Brain pericyte (primary cell): ENCODE measurements at regions not wholly inside any gene's neighbourhood (a gene's known extent, or its start where the extent isn't known, plus 50 kb on each side); places are given as distances from the start of the nearest gene placed in this dataset.

ENCODE experiments used
- DNase-seq: peaks from one replicate; pipeline ENCODE4 v3.0.0-alpha.2; 2012; ENCODE audit warnings: low read depth, low spot score

DNA sequence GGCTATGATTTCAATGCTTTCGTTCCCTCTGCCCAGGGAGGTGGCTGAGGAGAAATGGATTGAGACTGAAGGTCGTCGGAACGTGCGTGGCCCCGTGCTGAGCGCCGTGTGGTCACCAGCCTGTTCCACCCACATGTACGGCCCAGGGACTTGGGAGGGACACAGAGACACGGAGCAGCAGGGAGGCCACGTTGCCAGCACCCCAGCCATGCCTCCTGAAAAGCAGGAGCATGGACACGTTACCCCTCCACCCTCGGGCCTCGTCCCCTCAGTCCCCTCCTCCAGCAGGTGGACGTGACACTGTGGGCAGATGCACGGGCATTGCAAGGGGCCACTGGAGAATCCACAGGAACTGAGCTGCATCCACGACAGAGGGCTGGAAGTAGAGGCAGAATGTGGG lies 133.1 kb upstream of the CST7 start:
- no peak for DNase-seq

DNA sequence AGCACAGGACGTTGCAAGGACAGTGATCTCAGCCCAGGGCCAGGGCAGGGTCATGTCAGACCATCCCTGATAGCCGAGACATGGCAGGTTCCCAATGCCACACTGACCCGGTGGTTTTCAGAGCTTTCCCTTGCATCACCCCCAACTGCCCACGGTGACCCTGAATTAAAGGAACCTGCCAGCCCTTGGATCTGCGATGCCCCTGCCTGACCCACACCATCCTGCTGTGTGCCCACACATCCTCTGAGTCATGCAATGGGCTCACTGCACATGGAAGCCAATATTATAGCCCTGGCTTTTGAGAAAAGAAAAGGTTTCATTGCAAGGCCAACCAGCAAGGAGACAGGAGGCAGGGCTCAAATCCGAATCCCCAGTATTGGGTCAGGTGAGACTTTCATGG lies 132.6 kb upstream of the CST7 start:
- no peak for DNase-seq

DNA sequence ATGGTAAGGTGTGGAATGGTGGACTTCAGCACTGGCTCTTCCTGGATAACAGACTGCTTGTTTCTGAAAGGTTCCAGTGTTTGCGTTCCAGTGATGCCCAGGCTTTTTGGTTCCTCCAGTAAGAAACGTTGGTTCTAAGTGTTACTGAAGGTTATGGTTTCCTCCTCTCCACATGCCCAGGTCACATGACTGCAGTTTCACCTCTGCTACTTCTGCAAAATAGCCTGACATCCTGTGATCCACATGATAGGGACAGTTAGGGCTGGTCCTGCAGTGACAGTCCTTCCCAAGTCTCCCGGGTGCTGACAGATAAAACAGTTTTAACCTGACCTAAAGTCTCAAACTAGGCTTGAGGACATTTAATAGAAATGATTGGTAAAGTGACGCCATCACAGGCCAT lies 132.2 kb upstream of the CST7 start:
- no peak for DNase-seq

DNA sequence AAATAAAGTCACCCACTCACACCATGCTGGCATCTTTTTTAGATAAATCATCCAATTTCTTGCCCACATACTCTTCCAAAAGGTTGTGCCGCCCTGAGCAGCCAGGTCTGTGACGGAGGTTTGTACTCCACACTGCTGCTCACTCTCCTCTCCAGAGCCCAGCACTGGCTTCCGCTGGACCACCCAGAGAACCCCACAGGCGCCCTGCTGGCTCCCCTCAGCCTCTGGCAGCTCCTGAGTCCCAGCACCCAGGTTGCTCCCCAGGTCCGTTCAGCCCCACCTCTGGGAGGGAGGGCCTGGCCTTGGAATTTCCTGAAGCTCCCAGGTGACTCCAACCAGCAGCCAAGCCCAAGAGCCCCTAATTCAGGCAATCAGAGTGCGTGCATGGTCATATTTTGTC lies 131.7 kb upstream of the CST7 start:
- no peak for DNase-seq

DNA sequence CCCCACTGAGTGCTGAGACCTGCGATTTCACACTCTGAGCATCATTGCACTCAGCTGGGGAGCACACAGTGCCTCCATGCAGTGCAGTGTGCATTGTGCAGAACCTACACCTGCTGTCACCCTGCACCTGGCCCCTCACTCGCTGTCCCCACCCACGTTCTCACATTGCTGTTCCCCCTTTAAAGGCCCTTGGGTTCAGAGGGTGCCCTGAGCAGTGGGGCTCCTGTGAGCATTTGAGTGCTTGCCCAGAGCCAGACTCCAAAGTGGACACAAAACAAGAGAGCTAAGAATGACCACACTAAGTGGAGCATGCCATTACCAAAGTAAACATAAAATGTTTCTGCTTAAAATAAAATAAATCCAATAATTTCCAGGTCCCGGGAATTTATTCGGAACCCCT lies 131.0 kb upstream of the CST7 start:
- no peak for DNase-seq

DNA sequence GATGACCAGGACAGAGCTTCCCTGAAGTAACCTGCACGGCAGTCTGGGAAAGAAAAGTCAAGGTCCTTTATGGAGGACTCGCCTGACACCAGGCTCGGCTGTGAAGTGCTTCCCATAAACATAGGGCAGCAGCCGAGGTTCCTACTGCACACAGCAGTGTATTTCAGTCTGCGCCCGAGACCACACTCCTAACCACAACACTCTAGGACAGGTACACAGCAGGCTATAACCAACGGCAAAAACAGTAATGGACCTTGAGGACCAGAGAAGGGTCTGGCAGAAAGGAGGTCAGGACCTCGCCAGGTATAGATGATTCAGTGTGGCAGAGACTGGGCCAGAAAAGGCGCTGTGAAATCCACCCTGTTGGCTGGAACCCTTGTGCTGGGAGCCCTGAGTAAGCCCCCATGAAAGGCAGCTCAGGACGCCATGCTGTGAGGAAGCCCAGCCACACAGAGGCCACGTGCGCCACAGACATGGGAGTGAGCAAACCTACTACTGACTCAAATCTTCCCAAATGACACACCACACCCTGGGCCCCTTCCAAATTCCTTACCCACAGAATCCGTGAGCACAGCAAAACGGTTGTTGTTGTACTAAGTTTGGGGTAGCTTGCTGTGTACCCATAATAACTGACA lies 129.6 kb upstream of the CST7 start:
- no peak for DNase-seq

DNA sequence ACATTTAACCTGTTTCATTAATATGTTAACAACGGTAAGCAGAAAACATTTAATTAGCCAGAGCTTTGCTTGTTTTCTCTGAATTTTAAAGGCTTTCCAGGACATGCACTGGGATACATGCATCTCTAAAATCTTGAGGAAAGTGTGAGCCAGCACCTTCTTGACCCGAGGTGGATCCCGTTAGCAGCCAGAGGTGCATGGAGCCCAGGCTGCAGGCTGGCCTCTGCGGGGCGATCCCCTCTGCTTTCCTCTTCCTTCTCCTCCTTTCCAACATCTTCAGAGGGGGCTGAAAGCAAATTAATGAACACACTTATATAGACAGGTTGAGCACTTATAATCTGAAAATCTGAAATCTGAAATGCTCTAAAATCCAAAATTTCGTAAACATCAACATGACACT lies 128.7 kb upstream of the CST7 start:
- DNase-seq: no peak

DNA sequence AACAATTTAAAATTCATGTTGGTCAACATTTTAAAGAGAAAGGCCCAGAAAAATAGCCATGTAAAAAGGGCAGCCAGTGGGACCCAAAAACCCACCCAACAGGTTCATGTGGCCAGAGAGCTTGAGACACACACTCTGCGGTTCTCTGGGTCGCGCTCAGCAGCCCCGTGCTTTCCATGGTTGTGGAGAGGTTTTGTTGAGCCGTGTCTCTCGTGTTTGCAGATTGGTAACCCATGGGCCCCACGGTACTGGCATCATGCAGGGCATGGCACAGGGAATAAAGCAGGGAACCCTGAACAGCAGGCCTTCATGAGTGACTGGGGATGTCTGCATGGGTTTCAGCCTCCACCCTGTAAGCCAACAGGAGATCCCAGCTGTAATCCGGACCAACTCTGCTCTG lies 127.7 kb upstream of the CST7 start:
- DNase-seq: no peak

DNA sequence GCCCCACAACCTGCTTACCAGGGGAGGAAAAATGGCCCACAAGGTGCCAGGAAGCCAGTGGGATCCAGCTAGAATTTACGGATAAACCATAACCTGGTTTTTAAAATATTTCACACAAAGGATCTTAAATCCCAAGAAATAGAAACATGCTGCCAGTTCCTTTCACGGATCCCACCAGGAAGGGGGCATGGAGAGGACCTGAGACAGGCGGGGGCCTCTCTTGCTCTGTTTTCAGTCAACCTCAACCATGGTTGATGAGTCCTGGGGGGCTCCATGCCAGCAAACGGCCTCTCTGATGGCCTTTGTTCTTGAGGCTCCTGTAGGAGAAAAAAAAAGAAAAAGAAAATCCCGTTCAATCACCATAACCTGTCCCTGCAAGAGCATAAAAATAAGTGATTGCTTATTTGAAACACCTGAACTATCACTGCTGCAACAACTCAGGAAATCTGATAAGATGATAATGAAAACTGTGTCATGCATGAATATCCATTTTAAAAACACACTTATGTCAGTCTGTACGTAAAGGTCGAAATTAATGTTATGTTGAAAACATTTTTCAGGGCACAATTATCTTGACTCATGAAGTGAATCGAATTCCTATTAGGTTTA lies 125.8 kb upstream of the CST7 start:
- no peak for DNase-seq

DNA sequence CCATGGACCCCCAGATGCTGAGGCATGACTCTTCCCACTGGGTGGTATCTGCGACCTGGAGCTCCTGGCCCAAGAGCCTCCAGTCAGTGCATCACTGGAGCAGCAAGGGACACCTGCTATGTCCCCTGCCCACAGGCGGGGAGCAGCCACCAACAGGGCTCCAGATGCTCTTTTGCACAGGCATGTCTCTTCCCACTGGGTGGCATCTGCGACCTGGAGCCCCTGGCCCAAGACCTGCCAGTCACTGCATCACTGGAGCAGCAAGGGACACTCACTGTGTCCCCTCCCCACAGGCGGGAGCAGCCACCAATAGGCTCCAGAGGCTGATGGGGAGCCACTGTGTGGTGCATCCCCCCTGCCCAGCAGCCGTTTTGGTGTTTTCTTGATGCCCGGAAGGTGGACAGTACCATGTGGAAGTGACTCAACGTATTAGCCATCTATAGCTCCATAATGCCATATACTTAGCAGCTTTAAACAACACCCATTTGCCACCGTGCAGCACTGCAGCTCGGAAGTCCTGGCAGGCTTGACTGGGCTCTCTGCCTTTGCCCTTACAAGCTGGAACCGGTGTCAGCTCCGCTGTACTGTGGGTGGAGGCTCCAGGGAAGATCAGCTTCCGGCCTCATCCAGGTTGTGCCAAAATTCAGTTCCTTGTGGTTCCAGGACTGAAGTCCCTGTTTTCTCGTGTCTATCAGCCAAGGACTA lies 124.9 kb upstream of the CST7 start:
- DNase-seq: no peak

DNA sequence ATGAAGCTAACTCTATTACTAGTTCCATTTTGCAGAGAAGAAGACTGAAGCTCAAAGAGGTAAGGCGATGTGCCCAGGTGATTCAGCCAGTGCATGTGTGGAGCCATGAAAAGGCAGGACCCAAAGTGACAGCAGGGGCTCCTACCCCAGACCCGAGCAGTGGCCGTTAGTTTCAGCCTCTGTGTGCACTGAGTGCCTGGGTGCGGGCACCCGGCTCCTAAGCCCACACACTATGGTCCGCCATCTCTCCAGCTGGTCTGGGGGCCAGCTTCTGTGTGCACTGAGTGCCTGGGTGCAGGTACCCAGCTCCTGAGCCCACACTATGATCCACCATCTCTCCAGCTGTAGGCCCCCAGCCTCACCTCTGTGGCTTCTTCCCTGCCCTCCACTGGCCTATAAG lies 123.5 kb upstream of the CST7 start:
- no peak for DNase-seq

DNA sequence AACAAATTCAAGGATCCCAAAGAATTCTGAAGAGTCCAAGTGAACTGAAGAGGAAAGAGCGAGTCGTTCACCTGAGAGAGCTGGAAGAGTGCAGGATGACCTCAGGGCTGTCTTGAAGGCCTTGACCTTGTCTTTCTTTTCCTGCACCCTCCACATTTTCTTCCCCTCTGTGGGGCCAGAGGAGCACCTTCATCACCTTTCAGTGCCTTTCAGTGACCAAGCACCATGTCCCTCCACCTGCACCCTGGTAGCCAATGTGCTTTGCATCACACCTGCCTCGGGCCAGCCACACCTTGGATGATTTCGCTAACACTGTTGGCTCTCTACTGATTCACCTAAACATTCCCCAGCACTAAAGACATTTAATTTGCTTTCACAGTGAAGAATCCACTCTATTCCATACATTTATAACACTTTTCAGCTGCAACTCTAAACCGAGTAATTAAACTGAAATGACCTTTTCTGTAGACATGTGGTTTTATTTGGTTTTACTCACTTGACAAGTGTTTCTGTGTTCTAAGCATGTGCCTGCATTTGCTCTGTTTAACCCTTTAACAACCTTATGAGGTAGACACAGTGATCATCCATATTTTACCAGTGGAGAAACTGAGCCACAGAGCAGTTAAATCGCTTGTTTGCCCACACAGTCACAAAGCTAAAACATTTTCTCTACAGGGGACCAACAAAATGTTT lies 121.3 kb upstream of the CST7 start:
- no peak for DNase-seq

DNA sequence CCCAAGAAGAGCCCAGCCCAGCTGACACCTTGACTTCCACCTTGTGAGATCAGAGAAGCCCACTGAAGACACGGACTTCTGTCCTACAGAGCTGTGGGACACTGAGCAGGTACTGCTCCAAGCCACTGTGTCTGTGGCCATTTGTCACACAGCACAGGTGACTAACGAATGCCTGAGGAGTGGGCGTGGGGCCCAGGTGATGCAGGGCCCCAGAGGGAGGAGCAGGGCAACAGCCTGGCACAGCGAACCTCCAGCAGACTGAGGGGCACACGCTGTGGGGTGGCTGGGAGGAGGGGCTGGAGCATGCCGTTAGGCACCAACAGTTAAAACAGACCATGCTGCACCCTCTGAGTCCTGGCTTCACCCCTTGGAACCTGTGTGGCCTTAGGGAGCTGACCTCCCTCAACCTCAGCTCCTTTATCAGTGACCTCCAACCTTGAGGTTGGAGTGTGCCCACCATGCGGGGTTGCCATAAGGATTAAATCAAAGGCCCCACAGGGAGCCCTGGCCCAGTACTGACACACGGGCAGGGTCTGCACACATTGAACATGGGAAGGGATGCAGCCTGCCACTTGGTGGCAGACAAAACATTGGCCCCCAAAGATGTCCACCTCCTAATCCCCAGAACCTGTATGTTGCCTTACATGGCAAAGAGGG lies 119.9 kb upstream of the CST7 start:
- no peak for DNase-seq

DNA sequence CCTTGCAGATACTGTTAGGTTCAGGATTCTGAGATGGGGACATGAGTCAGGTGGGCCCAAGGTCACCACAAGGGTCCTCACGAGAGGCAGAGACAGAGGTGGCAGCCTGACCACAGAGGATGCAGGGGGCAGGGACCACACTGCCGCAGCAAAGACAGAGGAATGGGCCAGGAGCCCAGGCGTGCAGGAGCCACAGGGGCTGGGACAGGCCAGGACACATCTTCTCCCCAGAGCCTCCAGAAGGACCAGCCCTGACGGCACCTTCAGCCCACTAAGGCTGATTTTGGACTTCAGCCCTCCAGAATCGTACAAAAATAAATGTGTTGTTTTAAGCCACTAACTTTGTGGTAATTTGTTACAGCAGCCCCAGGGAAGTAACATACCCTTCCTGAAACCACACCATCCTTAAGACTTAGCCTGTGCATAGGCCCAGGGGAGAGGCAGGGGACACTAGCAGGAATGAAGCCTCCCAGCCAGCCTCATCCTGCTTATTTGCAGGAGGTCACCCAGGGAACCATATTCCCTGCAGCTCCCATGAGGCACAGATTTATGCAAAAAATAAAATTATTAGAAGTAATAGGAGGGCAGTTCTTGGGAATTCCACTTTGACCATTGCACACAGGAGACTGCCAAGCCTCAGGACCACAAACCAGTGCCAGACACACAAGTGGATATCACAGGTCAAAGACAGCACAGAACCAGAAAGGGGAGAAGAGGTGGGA lies 119.3 kb upstream of the CST7 start:
- DNase-seq: no peak

DNA sequence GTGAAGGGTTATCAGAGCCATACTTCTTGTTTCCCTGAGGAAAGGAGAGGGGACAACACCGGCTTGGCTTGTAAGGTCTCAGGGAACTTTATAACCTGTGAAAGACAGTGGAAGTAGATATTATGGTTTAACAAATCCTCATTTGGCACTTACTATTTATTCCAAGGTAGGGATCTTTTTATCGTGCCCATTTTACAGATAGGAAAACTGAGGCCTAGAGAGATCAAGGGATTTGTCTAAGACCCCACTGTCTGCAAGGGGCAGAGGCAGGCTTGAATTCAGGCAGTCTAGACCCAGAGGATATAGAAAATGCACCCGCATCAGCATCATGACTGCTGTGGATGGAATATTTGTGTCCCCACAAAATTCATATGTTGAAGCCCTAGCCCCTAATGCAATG lies 118.4 kb upstream of the CST7 start:
- DNase-seq: no peak

DNA sequence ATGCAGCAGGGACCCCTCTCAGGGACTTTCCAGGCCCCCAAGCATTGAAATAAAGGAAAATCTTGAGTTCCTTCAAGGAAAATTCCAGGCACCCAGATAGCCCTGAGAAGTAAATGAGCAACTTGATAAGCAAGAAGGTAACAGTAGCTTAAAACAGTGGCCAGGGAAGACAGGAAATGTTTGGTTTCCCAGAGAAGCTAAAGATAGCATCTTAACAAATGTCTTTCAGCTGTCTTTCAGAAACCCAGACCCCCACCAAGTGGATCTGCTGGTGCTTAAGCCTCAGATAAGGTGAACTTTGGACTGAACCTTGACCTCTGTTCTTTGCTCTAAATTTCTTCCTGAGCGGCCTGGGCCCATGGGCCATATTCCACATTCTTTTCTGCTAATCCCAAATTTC lies 117.8 kb upstream of the CST7 start:
- DNase-seq: no peak

DNA sequence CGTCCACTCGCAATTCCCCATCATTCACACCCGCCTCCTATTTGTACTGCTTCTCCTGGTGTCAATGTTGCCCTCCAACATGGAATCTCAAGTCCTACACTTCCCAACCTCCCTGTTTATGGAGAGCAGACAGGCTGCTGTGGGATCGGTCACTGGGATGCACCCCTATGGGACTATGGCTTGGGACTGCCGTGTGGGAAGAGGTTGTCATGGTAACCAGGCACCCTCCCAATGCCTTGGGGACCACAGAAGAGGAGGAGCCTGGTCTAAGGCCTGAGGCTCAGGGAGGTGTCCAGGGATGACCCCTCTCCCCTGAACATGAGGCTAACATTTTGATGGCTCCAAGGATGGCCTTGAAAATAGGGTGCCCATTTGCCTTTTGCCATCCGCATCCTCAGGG lies 116.6 kb upstream of the CST7 start:
- DNase-seq: no peak

DNA sequence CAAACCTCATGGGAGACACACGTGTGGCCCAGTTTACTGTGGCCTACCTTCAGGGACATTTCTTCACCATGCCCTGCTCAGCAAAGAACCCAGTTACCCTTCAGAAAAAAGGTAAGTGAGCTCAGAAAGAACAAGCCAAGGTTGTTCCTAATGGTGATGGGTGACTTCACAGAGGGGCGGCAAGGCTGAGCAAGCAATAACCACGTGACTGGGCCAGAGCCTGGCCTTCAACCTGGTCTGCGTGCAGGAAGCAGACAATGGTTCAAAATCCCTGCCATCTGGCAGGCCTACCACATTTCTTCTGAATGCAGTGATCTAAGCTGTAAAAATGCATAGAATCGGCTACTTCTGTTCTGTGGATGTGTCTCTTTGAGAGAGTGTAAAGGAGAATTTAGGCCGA lies 115.5 kb upstream of the CST7 start:
- no peak for DNase-seq

DNA sequence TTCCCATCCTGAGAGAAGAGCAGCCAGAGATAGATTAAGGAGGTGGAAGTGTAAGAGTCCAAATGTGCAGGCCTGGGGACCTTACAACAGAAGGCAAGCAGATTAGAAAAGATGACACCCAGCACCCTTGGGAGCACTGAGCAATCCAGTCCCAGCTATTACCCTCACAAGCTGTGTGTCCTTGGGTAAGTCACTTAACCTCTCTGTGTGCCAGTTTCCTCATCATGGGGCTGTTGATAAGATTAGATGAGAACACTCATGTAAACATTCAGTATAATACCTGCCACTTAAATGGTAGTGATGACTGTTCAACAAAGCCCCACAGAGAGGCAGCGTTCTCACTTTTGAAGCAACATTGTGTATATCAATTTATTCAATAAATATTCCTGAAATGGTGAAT lies 114.8 kb upstream of the CST7 start:
- no peak for DNase-seq

DNA sequence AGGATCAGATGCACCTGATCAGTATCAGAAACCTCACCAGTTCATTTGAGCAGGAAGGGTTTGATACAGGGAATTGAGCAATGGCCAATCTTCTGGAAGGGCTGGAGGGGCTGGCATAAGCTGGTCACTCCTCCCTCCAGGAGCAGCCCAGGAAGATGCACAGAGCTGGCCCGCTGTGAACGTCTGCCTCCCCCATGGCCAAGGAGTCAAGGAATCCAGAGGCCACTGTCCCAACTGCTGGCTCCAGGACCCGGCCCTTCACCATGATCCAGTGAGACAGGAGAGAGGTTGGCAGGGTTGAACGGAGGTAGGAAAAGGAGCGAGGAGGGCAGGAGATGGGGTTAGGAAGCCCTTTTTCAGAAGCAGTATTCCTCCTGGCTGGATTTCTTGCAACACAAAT lies 113.9 kb upstream of the CST7 start:
- DNase-seq: no peak

DNA sequence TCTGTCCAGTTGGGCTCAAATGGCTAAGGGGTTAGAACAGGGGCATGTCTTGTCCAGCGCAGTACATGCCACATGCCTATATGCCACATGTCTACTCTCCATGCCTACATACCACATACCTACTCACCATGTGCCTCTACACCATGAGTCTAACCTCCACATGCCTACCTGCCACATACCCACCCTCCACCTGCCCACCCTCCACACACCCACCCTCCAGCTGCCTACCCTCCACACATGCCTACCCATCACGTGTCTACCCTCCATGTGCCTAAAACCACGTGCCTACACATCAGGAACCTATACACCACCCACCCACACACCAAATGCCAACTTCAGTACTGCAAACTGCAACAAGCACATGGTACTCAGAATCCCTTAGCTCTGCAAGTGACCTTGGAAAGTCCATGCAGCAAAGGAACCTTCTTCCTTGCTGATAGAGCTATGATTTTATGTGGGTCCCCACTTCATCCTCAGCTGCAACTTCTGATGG lies 113.0 kb upstream of the CST7 start:
- no peak for DNase-seq
